MM.1S (cell line): ENCODE measurements at regions not wholly inside any gene's neighbourhood (a gene's known extent, or its start where the extent isn't known, plus 50 kb on each side); places are given as distances from the start of the nearest gene placed in this dataset.

ENCODE experiments used
- DNase-seq: peaks from one replicate; pipeline ENCODE4 v3.0.0-alpha.2; 2015
- H2AFZ ChIP-seq: fragments of 300-600 bp; sonication (generic); 2 replicates; pipeline ENCODE4 v1.6.0; 2016; ENCODE audit warnings: antibody characterized with exemption, low read length
- H3F3A ChIP-seq: fragments of 300-600 bp; sonication (generic); 2 replicates; pipeline ENCODE4 v1.6.1; 2016; ENCODE audit warnings: mild to moderate bottlenecking, antibody characterized with exemption, low read length, moderate library complexity, mixed read lengths; ENCODE audit not compliant: insufficient read depth
- H3K27ac ChIP-seq: fragments of 300-600 bp; sonication (generic); 2 replicates; pipeline ENCODE4 v1.5.1; 2016; ENCODE audit warnings: mild to moderate bottlenecking, low read length
- H3K27me3 ChIP-seq: fragments of 300-600 bp; sonication (generic); replicated peaks from 2 replicates; pipeline ENCODE4 v1.6.0; 2016; ENCODE audit warnings: low read length; ENCODE audit not compliant: insufficient read depth
- H3K36me3 ChIP-seq: fragments of 300-600 bp; sonication (generic); replicated peaks from 2 replicates; pipeline ENCODE4 v1.6.1; 2016; ENCODE audit warnings: mild to moderate bottlenecking, low read length, mixed read lengths; ENCODE audit not compliant: insufficient read depth
- H3K4me1 ChIP-seq: fragments of 300-600 bp; sonication (generic); 2 replicates; pipeline ENCODE4 v1.6.1; 2016; ENCODE audit warnings: low read length, mixed read lengths
- H3K4me2 ChIP-seq: fragments of 300-600 bp; sonication (generic); 2 replicates; pipeline ENCODE4 v1.6.0; 2016; ENCODE audit warnings: low read depth, low read length
- H3K4me3 ChIP-seq: fragments of 300-600 bp; sonication (generic); 2 replicates; pipeline ENCODE4 v1.5.1; 2016; ENCODE audit warnings: low read length, mixed read lengths
- H3K79me2 ChIP-seq: fragments of 300-600 bp; sonication (generic); 2 replicates; pipeline ENCODE4 v1.6.1; 2016; ENCODE audit warnings: mixed run types, low read length, mixed read lengths
- H3K9ac ChIP-seq: fragments of 300-600 bp; sonication (generic); 2 replicates; pipeline ENCODE4 v1.6.1; 2016; ENCODE audit warnings: low read length, mixed read lengths
- H3K9me2 ChIP-seq: fragments of 300-600 bp; sonication (generic); replicated peaks from 2 replicates; pipeline ENCODE4 v1.6.1; 2016; ENCODE audit warnings: mild to moderate bottlenecking, low read length, mixed read lengths; ENCODE audit not compliant: insufficient read depth
- H3K9me3 ChIP-seq: fragments of 300-600 bp; sonication (generic); replicated peaks from 2 replicates; pipeline ENCODE4 v1.6.1; 2016; ENCODE audit warnings: mild to moderate bottlenecking, low read length, mixed read lengths; ENCODE audit not compliant: insufficient read depth
- H4K20me1 ChIP-seq: fragments of 300-600 bp; sonication (generic); 2 replicates; pipeline ENCODE4 v1.6.1; 2016; ENCODE audit warnings: mild to moderate bottlenecking, low read length, moderate library complexity, mixed read lengths; ENCODE audit not compliant: insufficient read depth
- CTCF ChIP-seq: fragments of 300-600 bp; sonication (generic); IDR thresholded peaks from 2 replicates; pipeline ENCODE4 v1.5.1; 2016; ENCODE audit warnings: antibody characterized with exemption, low read length, mixed read lengths
- EZH2 ChIP-seq: fragments of 300-600 bp; sonication (generic); optimal IDR thresholded peaks from 2 replicates; pipeline ENCODE3; 2017; ENCODE audit warnings: low read depth, mild to moderate bottlenecking, antibody characterized with exemption, low read length, mixed read lengths
- EZH2phosphoT487 ChIP-seq: fragments of 300-600 bp; sonication (generic); IDR thresholded peaks from 2 replicates; pipeline ENCODE4 v1.6.1; 2018; ENCODE audit warnings: antibody characterized with exemption, low read length

GRCh38 chr2:34949316-34949715 lies 1350.2 kb upstream of the FAM98A start:
- Histone ChIP-seq H3F3A (no peaks in the 10 kb centered on the region), H3K9me3 (no peaks in the 10 kb centered on the region), H3K36me3 (no peaks in the 10 kb centered on the region), H3K4me3 (no peak overlapping the region), H3K27ac (no peak overlapping the region), H3K27me3 (no peaks in the 10 kb centered on the region), H3K4me1 (no peaks in the 10 kb centered on the region), H4K20me1 (no peaks in the 10 kb centered on the region), H3K79me2 (no peaks in the 10 kb centered on the region), H3K9ac (no peak overlapping the region), H3K4me2 (no peak overlapping the region), H3K9me2 (no peaks in the 10 kb centered on the region), H2AFZ (no peak overlapping the region)
- no peak for DNase-seq
- TF ChIP-seq EZH2 (no peak), CTCF (no peak), EZH2phosphoT487 (no peak)

GRCh38 chr2:34936089-34936488 lies 1337.0 kb upstream of the FAM98A start:
- no peak overlapping the region for H3K4me3 ChIP-seq
- H3K4me1 ChIP-seq: no peaks in the 10 kb centered on the region
- no peak overlapping the region for H2AFZ ChIP-seq
- no peaks in the 10 kb centered on the region for H3K9me3 ChIP-seq
- H3K27ac ChIP-seq: no peak overlapping the region
- H4K20me1 ChIP-seq: no peaks in the 10 kb centered on the region
- no peaks in the 10 kb centered on the region for H3K36me3 ChIP-seq
- no peaks in the 10 kb centered on the region for H3K9me2 ChIP-seq
- DNase-seq: no peak
- no peaks in the 10 kb centered on the region for H3K79me2 ChIP-seq
- no peaks in the 10 kb centered on the region for H3K27me3 ChIP-seq
- TF ChIP-seq EZH2: no peak
- no peak for TF ChIP-seq CTCF
- TF ChIP-seq EZH2phosphoT487: no peak
- H3K9ac ChIP-seq: no peak overlapping the region
- H3K4me2 ChIP-seq: no peak overlapping the region
- H3F3A ChIP-seq: no peaks in the 10 kb centered on the region

- Histone ChIP-seq H3K9me3 (no peaks in the 10 kb centered on the region), H3K9ac (no peak overlapping the region), H3K9me2 (no peaks in the 10 kb centered on the region), H3K36me3 (no peaks in the 10 kb centered on the region), H3K27ac (no peak overlapping the region), H3K4me3 (no peak overlapping the region), H3K27me3 (no peaks in the 10 kb centered on the region), H2AFZ (no peak overlapping the region), H3K4me1 (peaks cover 16% of the 10 kb centered on the region), H3K4me2 (peak overlapping the region; percentile 33), H4K20me1 (no peaks in the 10 kb centered on the region), H3K79me2 (no peaks in the 10 kb centered on the region), H3F3A (no peaks in the 10 kb centered on the region)
- TF ChIP-seq EZH2phosphoT487 (no peak), CTCF (no peak), EZH2 (no peak)
- peak; percentile 90 for DNase-seq
Measured at GRCh38 chr2:34912084-34912483, 1313.0 kb upstream of the FAM98A start.
